K562 (cell line): ENCODE measurements at regions not wholly inside any gene's neighbourhood (a gene's known extent, or its start where the extent isn't known, plus 50 kb on each side); places are given as distances from the start of the nearest gene placed in this dataset.

ENCODE experiments used
- ATAC-seq: fragments of 200-7000 bp; cut with Tn5 transposase; 3 replicates; pipeline ENCODE4 v1.9.1; 2020; ENCODE audit warnings: moderate library complexity
- BruUV-seq: library from RNA; stranded (reverse); fragments of 400-500 nt; replicated peaks from 2 replicates; lab custom pipeline; 2021; lab: Mats Ljungman, UMichigan
- CTCF ChIA-PET: fragments of 300-600 bp; formaldehyde crosslinking; extraction: SDS; loops from one replicate; lab custom pipeline; 2021; ENCODE audit warnings: low intra/inter-chr PET ratio; lab: Yijun Ruan, JAX
- POLR2A ChIA-PET: fragments of 300-600, 350-650 bp; sonication (Branson Sonifier 250); formaldehyde crosslinking; extraction: SDS; loops from one replicate; lab custom pipeline; 2021; ENCODE audit warnings: antibody characterized with exemption, inconsistent platforms; lab: Yijun Ruan, JAX
- DNase-seq, 4 experiments: peaks; one replicate each; pipeline versions ENCODE4 v3.0.0 to v3.0.0-alpha.2; 2011 to 2018; ENCODE audit warnings: low spot score in 3 of 4, mixed read lengths in 3 of 4; ENCODE audit errors: extremely low read depth in 1 of 4
- FAIRE-seq: peaks from 2 replicates; lab custom pipeline; 2011; peaks lifted over from hg19 to GRCh38; lab: Jason Lieb, UNC
- H2AFZ ChIP-seq: 2 replicates; pipeline ENCODE4 v1.6.0; 2011; ENCODE audit warnings: low read depth, low read length, control low read depth, inconsistent platforms
- H3K27ac ChIP-seq: fragments of 200-600 bp; 3 replicates; pipeline ENCODE4 v1.8.0; 2011; ENCODE audit warnings: low read depth, mild to moderate bottlenecking, control low read depth, inconsistent platforms, low read length, moderate library complexity, mixed read lengths; ENCODE audit errors: extremely low read depth
- H3K27me3 ChIP-seq, 2 experiments: fragments of 300-600 bp in 1 of 2; 2 replicates in 1 of 2; 3 replicates in 1 of 2; pipeline versions ENCODE4 v1.6.0 to v1.8.0; 2011; ENCODE audit warnings: inconsistent platforms in 2 of 2, low read length in 2 of 2, mild to moderate bottlenecking in 1 of 2, mixed read lengths in 1 of 2, moderate library complexity in 1 of 2; ENCODE audit not compliant: control insufficient read depth in 2 of 2, insufficient read depth in 2 of 2
- H3K36me3 ChIP-seq: fragments of 300-600 bp; 3 replicates; pipeline ENCODE4 v1.8.0; 2011; ENCODE audit warnings: mild to moderate bottlenecking, low read length, inconsistent platforms; ENCODE audit not compliant: control insufficient read depth, insufficient read depth
- H3K4me1 ChIP-seq, 2 experiments: fragments of 200-600 bp in 1 of 2; replicated peaks in 1 of 2; 2 replicates in 1 of 2; 3 replicates in 1 of 2; pipeline versions ENCODE4 v1.5.1 to v1.8.0; 2011; ENCODE audit warnings: inconsistent platforms in 2 of 2, low read length in 2 of 2, mild to moderate bottlenecking in 1 of 2, mixed read lengths in 1 of 2, moderate library complexity in 1 of 2; ENCODE audit not compliant: control insufficient read depth in 2 of 2, insufficient read depth in 2 of 2
- H3K4me2 ChIP-seq: 2 replicates; pipeline ENCODE4 v1.6.1; 2011; ENCODE audit warnings: low read length, control low read depth, inconsistent platforms, mixed read lengths; ENCODE audit not compliant: insufficient read depth
- H3K4me3 ChIP-seq: fragments of 200-600 bp; sonication (generic), shearing (Covaris generic); 2 replicates; pipeline ENCODE4 v1.5.1; 2016; ENCODE audit warnings: control low read depth, inconsistent platforms
- H3K79me2 ChIP-seq: fragments of 200-600 bp; 3 replicates; pipeline ENCODE4 v1.8.0; 2011; ENCODE audit warnings: low read length, inconsistent platforms; ENCODE audit not compliant: control insufficient read depth, insufficient read depth
- H3K9ac ChIP-seq, 2 experiments: 2 replicates each; pipeline versions ENCODE4 v1.6.0 to v1.6.1; 2011; ENCODE audit warnings: low read depth in 2 of 2, low read length in 2 of 2, control low read depth in 1 of 2, inconsistent platforms in 1 of 2, mild to moderate bottlenecking in 1 of 2, mixed read lengths in 1 of 2; ENCODE audit not compliant: insufficient read depth in 1 of 2
- H3K9me1 ChIP-seq: one replicate; pipeline ENCODE4 v1.6.0; 2011; ENCODE audit warnings: inconsistent platforms, mild to moderate bottlenecking, low read length, moderate library complexity; ENCODE audit not compliant: control insufficient read depth, insufficient read depth
- H3K9me3 ChIP-seq: replicated peaks from 2 replicates; pipeline ENCODE4 v1.5.1; 2011; ENCODE audit warnings: low read depth, low read length, inconsistent platforms; ENCODE audit not compliant: control insufficient read depth, insufficient read depth
- H4K20me1 ChIP-seq: replicated peaks from 2 replicates; pipeline ENCODE4 v1.6.1; 2011; ENCODE audit warnings: low read length, inconsistent platforms, mixed read lengths; ENCODE audit not compliant: control insufficient read depth, insufficient read depth
- BCOR ChIP-seq: fragments of 450-650 bp; IDR thresholded peaks from 2 replicates; pipeline ENCODE4 v1.6.1; 2016
- EP300 ChIP-seq: IDR thresholded peaks from 2 replicates; pipeline ENCODE4 v1.6.1; 2012; ENCODE audit warnings: low read length, improper control_type of control experiment
- ZNF253 ChIP-seq: fragments of 250-450 bp; sonication (Bioruptor Pico); conservative IDR thresholded peaks from 2 replicates; pipeline ENCODE4 v1.6.1; 2021; ENCODE audit warnings: mild to moderate bottlenecking
- ZNF445 ChIP-seq: fragments of 250-450 bp; sonication (Bioruptor Pico); IDR thresholded peaks from 2 replicates; pipeline ENCODE4 v1.4.0; 2020; ENCODE audit warnings: low read depth, mild to moderate bottlenecking, moderate library complexity
- ZNF830 ChIP-seq: fragments of 250-450 bp; sonication (Bioruptor Pico); IDR thresholded peaks from 2 replicates; pipeline ENCODE4 v1.5.0; 2021; ENCODE audit warnings: mild to moderate bottlenecking
- WGBS: fragments of 100-300 bp; shearing (Covaris generic); methylation state at CpG from one replicate; pipeline ENCODE4 v1.1.6; 2016; ENCODE audit warnings: low coverage, mixed read lengths; ENCODE audit not compliant: insufficient coverage; ENCODE audit errors: missing lambda C conversion rate; 5-methylcytosine and 5-hydroxymethylcytosine counted together
- in situ Hi-C: fragments of 300-500 bp; cut with MboI; formaldehyde crosslinking; loops from 4 replicates; pipeline ENCODE4 v1.15.0; 2018; ENCODE audit warnings: inconsistent platforms, mixed read lengths
- intact Hi-C: fragments of 100-400 bp; cut with micrococcal nuclease; formaldehyde crosslinking; loops from 2 replicates; pipeline ENCODE4 v1.14.2; 2022
- TF ChIP-seq, protein P1 (sequence below): fragments of 450-650 bp; IDR thresholded peaks from 2 replicates; pipeline ENCODE4 v1.6.1; 2016; ENCODE audit warnings: borderline replicate concordance
- TF ChIP-seq, protein P2 (sequence below), 2 experiments: fragments of 250-450 bp in 1 of 2; fragments of 450-650 bp in 1 of 2; sonication (Bioruptor Pico) in 1 of 2; IDR thresholded peaks; 2 replicates each; pipeline versions ENCODE4 v1.6.1 to v1.8.0; 2016 to 2021; ENCODE audit warnings: mild to moderate bottlenecking in 2 of 2, moderate library complexity in 2 of 2, missing compliant biosample characterization in 1 of 2, missing genetic modification characterization in 1 of 2

DNA sequence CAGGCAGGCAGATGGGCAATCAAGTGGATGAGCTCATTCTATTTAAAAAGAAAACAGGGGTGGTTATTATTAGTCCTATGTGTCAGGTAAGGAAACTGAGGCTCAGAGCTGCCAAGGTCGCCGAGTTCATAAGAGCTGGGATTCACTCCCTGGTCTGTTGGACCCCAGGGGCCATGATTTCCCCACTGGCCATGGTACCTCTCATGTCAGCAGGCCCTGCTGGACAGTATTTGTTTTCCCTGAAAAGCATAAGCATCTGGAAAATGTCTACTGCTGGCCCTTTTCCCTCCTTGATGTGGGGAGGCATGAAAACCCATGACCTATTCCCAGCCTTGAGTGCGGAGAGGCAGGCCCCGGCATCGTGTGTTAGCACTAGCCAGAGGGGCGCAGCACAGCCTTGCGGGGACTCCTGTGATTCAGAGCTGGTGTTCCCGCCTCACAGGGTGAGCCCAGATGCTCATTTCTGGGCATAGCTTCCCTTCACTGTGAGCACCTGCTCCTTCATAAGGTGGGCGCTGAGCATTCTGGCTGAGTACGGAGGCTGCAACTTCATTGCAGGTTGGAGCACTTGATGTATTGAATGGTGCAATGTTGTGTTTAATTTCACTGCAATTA is 617.5 kb downstream of the PTPRU start:
- H3K9me1 ChIP-seq: no peaks in the 10 kb centered on the region
- POLR2A ChIA-PET: interaction anchor here (0.6 to 1.1 kb wide), 2 partner anchors 11 to 345 kb away, joined by 3 read pairs; no protein-coding TSS in a partner anchor
- H3K79me2 ChIP-seq: no peaks in the 10 kb centered on the region
- H3K4me1 ChIP-seq: no peaks in the 10 kb centered on the region
- no peak overlapping the region for H2AFZ ChIP-seq
- H3K9me3 ChIP-seq: no peaks in the 10 kb centered on the region
- no peak overlapping the region for H3K27ac ChIP-seq
- in situ Hi-C loops (no loop called here), intact Hi-C loops (no loop called here)
- DNase-seq (no peak), ATAC-seq (no peak), FAIRE-seq (no peak)
- no peaks in the 10 kb centered on the region for H3K36me3 ChIP-seq
- H3K4me2 ChIP-seq: no peak overlapping the region
- CTCF ChIA-PET: interaction anchor here (0.6 kb wide), 1 partner anchor 621 kb away, joined by 3 read pairs; no protein-coding TSS in a partner anchor
- H3K27me3 ChIP-seq: peaks cover 3 to 30% of the 10 kb centered on the region in 2 experiments; a peak in 3 of 5 replicates
- under 1% methylated on average over 10 of the region's 10 CpGs for WGBS
- no peak overlapping the region for H3K4me3 ChIP-seq
- TF ChIP-seq ZNF445 (CRISPR knock-in tag) (no peak), ZNF253 (no peak), ZNF830 (no peak), BCOR (no peak), EP300 (no peak)
- TF ChIP-seq, protein P1, sequence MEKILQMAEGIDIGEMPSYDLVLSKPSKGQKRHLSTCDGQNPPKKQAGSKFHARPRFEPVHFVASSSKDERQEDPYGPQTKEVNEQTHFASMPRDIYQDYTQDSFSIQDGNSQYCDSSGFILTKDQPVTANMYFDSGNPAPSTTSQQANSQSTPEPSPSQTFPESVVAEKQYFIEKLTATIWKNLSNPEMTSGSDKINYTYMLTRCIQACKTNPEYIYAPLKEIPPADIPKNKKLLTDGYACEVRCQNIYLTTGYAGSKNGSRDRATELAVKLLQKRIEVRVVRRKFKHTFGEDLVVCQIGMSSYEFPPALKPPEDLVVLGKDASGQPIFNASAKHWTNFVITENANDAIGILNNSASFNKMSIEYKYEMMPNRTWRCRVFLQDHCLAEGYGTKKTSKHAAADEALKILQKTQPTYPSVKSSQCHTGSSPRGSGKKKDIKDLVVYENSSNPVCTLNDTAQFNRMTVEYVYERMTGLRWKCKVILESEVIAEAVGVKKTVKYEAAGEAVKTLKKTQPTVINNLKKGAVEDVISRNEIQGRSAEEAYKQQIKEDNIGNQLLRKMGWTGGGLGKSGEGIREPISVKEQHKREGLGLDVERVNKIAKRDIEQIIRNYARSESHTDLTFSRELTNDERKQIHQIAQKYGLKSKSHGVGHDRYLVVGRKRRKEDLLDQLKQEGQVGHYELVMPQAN: no peak
- TF ChIP-seq, protein P2, sequence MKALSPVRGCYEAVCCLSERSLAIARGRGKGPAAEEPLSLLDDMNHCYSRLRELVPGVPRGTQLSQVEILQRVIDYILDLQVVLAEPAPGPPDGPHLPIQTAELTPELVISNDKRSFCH (CRISPR knock-in tag; IDR thresholded peaks at IDR 0.05): no peak
- TF ChIP-seq, protein P2 (tag; IDR thresholded peaks at IDR 0.05): no peak
- H4K20me1 ChIP-seq: 0 out of 2 replicates have a peak, but pooled peaks cover 3% of the 10 kb centered on the region
- H3K9ac ChIP-seq: no peak overlapping the region
- no TSS peak for BruUV-seq
